NCI-H2196 (cell line): ENCODE measurements at regions not wholly inside any gene's neighbourhood (a gene's known extent, or its start where the extent isn't known, plus 50 kb on each side); places are given as distances from the start of the nearest gene placed in this dataset.
A peak's percentile ranks its signal among the peaks of the same experiment; 100 is the strongest.
"Not testable (repeated sequence)": the region's sequence is repeated elsewhere in the genome, so short reads cannot be mapped to it uniquely, and the experiment has no call there.

ENCODE experiments used
- DNase-seq: peaks from one replicate; lab custom pipeline; 2025; ENCODE audit not compliant: unreplicated experiment; lab: John Stamatoyannopoulos, UW

DNA sequence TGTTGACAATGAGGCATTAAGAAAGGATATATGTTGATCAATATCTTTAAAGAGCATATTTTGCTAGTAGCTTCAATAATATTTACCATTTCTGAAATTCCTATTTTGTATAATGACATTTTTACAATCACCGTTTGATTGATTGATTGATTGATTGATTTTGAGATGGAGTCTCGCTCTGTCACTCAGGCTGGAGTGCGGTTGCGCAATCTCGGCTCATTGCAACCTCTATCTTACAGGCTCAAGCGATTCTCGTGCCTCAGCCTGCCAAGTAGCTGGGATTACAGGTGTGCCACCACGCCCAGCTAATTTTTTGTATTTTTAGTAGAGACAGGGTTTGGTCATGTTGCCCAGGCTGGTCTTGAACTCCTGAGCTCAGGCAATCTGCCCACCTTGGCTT is 150.9 kb upstream of the TEX13D start:
- not testable (repeated sequence) for DNase-seq

DNA sequence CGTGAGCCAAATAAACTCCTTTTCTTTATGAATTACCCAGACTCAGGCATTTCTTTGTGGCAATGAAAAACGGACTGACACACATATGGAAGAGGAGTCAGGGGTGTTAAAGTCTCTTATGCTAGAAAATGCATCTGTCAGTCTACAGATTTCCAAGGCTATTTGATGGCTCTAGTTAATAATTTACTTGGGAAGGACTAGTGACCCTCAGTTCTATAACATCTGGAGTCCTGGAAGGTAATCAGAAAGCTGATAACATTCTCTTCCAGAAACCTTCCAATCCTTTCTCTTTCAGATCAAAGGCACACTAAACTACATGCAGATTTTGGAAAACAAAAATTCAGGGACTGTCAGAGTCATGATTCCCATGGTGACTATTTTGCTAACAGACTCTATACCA is 142.0 kb upstream of the TEX13D start:
- DNase-seq: no peak

DNA sequence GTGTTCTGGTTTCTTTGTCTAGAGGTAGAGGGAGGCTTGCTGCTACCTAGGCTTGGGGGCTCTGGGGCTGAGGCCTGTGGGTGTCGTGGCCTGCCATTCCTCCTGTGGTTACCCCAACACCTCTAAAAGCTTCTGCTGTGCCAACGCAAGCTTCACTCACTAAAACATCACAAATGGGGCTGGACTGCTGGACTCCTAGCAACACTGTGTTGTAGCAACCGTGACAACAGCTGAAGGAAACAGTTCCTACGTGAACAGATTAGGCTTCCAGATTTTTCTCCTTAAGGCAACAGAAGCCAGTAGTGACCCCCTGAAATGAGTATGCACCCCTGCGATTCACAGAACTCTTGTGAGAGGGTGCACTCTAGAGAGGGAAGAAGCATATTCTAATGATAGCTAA is 138.3 kb upstream of the TEX13D start:
- no peak for DNase-seq

DNA sequence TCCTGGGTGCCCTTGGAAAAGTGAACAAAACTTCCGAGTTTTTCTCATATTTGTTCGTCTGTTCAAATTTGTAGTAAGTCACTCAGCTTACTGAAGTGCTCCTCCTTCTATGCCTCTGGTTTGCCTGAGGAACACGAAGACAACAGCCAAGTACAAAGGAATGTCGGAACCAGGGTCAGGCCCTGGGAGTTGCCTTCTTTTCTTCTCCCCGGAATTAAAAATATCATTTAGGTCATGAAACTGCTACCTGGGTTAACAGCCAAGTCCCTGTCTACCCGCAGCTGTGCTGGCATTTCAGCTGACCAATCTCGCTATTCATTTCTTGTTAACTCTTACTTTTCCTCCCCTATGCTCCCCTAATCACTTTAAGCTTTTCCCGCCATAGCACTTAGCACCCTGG is 137.6 kb upstream of the TEX13D start:
- no peak for DNase-seq

DNA sequence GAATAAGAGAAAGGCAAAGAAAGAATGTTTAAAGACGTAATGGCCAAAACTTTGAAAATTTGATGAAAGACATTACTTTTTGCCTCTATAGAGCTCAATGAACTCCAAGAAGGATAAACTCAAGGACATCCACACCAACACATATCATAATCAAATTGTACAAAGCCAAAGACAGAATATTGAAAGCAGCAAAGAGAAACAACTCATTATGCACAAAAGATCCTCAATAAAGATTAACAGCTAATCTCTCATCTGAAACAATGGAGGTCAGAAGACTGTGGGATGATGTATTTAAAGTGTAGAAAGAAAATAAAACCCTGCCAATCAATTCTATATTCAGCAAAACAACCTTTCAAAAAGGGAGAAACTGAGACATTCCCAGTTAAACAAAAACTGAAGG is 129.1 kb upstream of the TEX13D start:
- DNase-seq: no peak

DNA sequence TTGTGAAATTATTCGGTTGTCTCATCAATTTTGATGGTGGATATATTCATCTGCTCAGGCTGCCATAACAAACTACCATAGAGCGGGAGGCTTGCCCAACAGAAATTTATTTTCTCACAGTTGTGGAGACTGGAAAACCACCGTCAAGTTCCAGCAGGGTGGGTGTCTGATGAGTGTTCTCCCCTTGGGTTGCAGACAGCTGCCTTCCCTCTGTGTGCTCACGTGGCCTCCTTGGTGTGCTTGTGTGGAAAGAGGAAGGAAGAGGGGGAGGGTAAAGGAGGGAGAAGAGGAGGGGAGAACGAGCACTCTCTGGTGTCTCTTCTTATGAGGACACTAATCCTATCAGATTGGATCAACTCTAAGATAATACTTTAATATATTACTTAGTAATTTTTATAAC is 123.8 kb upstream of the TEX13D start:
- DNase-seq: no peak

DNA sequence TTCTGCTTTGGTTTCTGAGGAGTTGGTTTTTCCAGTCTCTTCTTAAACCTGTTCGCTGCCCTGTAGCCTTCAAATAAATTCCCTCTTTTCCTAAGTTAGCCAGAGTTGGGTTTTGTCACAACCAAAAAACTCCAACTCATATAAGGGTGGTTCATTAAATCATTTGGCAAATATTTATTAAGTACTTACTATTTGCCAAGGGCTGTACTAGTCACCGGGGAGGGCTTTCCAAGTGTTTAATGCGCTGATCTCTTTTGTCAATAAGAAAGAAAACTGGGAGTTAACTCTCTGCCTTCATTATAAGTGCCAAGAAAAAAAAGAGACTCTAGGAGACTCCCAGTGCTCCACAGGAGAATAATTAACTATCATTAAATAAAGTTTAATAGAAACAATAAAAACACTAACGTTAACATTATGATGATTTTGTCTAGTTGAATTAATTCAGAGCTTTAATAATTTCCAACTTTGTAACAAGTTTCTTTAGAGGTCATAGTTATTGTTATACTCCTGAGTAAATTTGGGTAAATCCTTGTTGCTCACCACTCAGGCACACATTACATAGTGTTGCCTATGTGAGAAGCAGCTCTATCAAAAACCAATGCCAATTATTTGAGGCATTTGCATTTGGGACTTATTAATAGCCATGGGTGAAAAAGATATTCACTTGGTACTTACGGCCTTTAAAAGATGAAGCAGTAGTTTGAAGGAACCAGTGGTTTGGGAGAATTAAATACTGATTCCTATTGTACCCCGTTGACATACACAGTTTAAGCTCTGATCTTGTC is 122.5 kb upstream of the TEX13D start:
- DNase-seq: no peak

DNA sequence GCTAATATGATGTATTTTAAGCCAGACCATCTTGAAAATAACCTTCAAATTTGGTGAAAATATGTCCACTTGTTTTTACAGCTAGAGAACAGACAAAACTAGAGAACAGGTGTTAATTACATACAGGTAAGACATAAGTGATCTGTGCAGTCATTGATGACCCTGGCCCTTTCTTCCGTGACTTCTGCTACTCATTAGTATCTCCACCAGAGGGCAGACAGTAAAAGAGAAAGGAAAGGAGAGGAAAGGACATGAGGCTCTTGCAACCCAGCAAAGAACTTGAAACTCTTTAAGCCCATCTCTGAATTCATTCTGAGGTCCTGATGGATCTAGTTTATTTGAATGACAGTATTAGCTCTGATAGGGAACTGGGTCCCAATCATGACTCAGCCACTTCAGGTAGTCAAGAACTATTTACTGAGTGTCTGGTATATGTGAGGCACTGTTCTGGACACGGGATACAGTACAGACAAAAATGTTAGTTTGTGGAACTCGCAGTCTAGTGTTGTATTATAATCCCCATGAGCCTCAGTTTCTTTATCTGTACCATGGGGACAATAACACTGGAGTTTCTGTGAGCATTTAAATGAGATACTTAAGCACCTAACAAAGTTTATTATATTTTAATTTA is 121.0 kb upstream of the TEX13D start:
- DNase-seq: peak; percentile 30

DNA sequence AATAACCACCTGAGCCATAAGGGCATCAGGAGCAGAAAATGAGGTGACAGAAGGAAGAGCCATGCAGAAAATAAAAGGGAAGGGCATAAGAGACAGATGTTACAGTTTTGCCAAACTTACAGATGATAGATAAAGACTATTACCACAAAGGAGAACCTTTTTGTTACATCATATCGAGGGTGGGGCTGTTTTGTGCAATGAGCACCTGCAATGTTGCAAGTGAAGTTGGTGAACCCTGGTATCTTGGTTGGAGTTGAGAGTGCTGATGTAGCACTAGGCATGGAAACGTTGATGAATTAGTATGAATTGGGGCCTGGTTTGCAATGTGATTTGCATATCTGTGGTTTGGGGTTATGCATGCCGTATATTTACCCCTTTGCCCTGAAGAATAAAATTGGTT is 119.8 kb upstream of the TEX13D start:
- no peak for DNase-seq

DNA sequence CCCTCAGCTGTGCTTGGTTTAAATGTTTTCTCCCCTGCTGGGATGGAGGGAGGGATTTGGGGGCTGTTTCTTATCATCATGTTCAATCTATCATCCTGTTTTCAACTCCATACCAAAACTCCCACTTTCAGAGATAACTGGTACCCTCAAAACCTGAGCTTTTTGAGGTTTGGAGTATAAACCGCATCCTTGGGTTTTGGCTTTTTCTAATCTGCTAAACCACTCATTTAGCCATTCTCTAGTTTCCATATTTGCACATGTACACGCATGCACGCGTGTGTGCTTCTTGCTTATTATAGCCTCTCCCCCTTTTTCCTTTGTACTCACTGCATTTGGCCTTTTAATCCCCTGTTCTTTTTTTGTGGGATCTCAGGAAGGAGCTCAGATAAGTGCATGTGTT is 116.7 kb upstream of the TEX13D start:
- no peak for DNase-seq

DNA sequence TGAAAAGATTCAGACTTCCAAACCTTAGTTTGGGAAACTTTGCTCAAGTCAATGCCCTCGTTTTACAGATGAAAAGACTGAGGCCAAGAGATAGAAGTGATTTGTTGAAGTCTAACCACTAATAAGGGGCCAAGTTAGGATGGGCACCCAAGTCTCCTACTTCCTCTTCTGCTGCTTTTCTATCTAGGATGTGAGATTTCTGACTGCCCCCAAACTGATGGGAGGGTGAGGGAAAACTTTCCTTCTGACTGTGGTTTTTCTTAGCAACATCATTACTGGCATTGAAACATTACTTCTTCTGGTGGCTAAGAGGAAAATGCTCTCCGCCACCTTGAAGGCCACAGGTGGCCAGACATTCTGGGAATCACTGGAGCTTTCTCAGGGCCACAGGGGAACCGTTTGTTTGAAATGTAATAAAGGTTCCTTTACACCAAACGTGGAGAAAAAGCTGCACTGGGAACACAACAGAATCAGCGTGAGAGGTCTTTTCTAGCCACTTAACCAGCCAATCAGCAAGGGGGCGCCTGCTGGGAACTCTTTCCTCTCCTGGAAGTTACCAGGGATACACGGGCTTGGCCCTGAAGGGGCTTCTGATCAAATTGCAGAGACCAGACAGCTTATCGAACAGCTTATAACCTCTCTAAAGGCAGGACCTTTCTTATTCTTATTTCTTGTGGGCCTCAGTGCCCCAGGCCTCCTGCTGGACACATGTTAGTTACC is 115.9 kb upstream of the TEX13D start:
- DNase-seq: no peak

DNA sequence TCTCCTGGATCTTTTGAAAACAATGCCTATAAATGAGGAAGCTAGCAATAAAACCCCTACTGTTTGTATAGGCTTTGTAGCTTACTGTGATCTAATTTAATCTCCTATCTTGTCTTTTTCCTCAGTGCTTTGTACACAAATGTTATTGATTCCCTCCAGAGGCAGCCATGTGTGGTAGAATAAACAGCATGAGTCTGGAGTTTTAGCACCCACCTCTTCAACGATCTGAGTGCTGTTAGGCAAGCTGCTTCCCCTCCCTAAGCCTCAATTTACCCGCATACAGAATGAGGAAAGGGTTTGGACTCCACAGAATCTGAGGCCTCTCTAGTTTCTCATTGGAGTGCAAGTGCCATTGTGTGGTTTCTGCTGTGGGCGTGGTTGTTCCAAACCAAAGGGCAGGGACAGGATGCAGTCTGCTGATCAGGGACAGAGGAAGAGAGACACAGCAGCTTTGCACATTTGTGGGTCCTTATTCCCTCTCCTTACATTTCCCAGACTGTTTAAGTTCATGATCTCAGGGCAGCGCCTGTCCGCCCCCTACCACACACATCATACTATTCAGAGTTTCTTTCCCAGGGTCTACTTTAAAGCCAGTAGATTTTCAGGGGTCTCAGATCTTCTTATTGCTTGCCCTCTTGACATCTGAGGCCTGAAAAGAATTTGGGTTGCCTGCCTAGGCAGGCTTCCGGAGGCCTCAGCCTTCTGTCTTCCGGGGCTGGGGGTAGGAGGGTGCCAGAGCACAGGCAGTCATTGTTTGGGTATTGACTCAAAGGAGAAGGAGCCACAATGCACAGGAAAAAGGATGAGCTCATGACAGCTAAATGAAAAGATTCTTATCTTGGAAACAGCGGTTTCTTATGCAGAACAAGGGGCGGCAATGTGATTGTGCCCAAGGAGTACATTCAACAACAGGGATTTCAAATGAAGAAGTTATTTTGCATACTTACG is 114.9 kb upstream of the TEX13D start:
- DNase-seq: no peak

DNA sequence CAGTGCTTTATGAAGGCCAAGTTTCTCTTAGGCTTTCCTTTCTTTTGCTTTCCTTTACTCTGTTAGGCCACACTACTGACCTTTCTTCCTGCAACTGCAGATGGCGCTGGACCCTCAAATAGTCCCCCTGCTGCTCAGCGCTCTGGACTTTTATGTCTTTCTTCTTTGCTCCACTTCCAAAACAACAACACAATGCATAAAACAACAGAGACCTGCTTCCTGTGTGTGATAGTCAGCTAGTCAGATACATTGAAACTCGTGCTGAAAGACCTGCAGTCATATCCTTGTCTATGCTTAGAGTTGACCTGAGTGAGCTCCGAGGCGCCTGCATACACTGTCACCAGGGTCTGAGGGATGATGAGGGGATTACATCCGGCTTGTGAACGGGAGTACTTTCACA is 108.9 kb upstream of the TEX13D start:
- DNase-seq: no peak

DNA sequence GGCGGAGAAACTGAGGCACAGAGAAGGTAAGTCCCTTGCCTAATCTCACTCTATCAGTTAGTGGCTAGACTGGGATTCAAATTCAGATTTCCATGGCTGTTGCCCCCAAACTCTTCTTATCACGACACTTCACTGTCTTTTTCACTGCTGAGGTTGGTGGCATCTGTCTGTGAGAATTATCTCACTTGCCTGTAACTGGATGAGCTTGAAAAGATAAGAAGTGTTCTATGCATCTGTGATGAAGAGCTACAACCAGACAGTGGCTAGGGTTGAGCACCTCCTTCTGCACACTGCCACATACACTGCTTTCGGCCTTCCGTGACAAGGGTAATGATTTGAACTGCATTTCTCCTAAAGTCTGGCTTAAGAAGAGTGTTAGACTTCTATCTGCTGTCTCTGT is 107.9 kb upstream of the TEX13D start:
- no peak for DNase-seq

DNA sequence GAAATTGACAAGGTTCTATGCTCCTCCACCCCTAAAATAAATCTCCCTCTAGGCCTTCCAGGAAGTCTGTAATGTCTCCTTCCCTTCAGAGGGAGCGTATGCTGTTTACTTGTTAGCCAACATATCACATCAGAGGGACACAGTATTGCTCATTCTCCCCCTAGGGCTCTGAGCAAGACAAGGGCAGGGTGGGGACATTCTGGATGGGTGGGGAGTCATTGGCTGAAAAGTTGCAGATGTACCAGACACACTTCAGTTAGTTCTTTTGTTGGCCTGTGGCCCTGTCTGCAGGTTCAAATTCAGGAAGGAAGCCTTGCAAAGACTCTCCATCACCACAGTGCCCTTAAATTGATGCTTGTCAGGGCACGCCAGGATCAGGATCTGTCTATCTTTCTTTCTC is 106.3 kb upstream of the TEX13D start:
- DNase-seq: no peak

DNA sequence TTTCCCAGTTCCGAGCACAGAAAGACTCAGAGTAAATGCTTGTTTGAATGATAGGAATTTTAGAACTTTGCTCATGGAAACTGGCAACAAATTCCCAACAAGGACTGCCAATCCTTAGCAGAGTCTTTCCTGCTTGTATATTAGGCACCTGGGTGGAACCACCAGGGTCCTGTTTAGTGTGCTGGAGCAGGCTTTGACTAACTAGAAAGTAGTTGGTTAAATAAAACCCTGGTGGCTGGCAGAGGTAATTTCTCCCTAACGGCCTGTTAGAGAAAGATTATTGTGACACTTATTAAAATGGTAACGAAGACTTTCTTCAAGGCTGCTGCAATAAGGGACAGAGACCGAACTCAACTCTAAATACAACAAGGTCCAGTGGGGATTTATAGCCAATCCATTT is 103.6 kb upstream of the TEX13D start:
- no peak for DNase-seq

DNA sequence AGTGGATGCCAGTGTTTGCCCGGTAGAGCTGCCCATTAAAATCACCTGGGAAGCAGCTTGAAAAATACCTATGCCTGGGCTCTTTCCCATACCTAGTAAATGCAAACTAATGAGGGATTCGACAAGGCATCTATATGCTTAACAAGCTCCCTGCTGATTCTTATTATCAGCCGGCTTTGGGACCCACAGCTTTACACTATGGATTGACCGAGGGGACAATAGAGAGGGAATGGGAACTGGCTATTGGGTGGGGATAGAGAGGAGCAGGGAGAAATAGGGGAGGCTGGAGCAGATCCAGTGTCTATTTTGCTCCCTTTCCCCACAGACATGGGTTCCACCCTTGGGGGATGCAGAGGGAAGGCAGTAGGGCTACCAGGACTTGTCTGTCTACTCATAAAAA is 103.1 kb upstream of the TEX13D start:
- DNase-seq: no peak

DNA sequence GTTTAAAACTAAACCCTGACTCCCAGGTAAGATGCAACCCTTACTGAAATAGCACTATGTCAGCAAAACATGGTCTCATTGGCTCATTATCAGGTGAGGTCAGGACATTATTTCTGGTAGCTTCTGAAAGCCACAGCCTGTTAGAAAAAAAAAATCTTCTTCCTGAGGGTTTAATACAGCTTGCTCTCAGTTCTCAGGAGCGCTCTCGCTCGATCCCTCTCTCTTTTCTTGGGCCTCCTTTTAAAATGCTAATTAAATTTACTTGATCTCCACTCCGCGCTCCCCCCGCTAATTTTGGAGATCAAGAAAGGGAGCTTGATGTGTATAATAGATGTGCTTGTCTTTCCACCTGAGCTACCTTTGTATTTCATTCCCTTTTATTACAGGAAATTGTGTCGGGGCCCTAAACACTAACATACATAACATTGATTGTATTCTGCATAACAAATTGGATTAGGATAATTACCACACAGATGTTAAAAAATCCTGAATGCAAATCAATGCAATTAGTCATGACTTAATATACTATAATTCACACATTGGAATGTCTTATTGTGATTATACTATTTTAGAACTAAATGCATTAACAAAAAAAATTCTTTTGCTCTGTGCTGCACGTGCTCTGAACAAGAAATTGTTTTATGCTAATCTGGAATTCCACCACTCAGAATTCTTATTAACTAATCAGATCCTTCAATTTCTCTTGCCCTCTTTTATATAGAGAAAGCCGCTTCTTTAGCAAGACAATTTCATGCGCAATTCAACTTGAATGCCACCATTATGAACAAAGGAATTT is 101.6 kb upstream of the TEX13D start:
- no peak for DNase-seq

DNA sequence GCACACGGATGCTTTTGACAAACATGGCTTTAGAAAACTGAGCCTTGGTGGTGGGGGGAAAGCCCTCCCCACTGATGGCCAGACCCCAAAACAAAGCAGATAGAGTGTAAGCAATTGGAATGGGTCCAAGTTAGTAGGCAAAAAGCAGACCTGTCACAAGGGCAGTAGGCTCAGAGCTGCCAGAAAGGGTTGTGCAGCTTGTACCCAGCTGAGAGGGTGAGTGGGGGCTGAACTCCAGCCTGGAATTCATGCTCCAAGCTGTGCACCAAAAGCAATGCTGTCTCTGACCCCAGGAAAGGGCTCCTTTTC is 101.1 kb upstream of the TEX13D start:
- no peak for DNase-seq

DNA sequence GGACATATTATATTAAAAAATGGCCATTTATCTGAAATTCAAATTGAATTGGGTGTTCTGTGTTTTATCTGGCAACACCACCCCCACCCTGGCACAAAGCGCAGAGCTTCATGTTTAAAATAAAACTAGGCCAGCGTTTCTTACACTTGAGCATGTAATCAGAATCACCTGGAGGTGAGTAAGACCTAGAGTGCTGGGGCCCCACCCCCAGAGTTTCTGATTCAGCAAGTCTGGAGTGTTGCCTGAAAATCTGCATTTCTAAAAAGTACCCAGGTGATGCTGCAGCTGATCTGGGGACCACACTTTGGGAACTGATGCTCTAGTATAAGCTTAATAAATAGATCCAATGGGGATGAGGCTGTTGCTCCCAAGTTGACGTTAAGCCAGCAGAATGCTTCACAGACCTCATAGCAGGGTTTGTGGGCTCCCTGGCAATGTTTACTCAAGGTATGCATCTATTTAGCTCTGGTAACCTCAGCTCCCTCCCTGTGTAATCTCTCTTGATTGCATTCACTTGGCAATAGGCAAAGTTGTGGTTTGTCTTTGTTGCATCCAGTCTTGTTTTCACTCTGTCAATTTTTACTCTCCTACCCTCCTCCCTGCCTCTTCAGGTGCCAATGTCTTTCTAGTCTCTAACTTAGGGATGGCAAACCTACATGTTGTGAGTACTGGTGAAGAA is 99.8 kb upstream of the TEX13D start:
- no peak for DNase-seq
